LoVo (cell line): ENCODE measurements at regions not wholly inside any gene's neighbourhood (a gene's known extent, or its start where the extent isn't known, plus 50 kb on each side); places are given as distances from the start of the nearest gene placed in this dataset.

ENCODE experiments used
- DNase-seq: peaks from one replicate; pipeline ENCODE4 v3.0.0-alpha.2; 2016; ENCODE audit warnings: low spot score

- DNase-seq: no peak
These were observed 75.1 kb downstream of the LINGO1 start for GRCh38 chr15:77557564-77557963.

- no peak for DNase-seq
These were observed 75.6 kb downstream of the LINGO1 start for GRCh38 chr15:77557144-77557543.

DNA sequence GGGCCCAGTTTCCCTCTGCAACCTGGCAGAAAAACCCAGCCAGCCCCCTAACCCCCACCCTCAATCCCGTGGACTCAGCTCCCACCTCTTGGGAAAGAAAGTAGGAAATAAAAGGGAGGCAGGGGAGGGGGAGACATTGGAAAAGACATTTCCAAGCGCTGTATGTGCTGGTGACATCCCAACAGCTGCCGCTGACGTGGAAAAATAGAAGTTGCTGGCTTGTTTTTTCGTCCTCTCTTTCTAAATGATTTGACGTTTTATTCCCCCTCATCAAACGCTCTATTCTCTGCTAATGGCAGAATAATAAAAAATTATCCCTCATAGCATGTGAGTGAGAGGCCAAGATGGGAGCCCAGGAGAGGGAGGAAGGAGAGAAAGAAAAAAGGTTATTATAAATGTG lies 76.1 kb downstream of the LINGO1 start:
- DNase-seq: no peak

DNA sequence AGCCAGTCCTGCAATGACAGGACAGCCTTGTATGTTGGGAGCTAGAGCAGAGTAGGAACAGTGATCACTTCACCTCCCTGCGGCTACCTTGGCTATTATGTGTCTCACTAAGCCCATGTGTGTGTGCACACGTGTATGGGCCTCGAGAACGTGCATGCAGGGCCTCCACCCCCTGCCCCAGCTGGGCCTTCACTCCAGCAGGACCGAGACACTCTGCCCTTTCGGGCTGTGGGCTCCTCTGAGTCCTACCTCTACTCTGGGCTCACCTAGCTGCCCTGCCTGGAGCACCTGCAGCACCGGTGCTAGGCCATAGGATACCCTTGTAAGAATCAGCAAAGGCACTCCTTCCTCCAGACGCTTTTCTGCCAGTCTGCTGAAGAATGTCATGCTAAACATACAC lies 77.5 kb downstream of the LINGO1 start:
- DNase-seq: no peak

GRCh38 chr15:77554306-77555080 lies 78.2 kb downstream of the LINGO1 start:
- no peak for DNase-seq

GRCh38 chr15:77553695-77554094 lies 79.0 kb downstream of the LINGO1 start:
- no peak for DNase-seq

GRCh38 chr15:77553257-77553656 lies 79.5 kb downstream of the LINGO1 start:
- no peak for DNase-seq

DNA sequence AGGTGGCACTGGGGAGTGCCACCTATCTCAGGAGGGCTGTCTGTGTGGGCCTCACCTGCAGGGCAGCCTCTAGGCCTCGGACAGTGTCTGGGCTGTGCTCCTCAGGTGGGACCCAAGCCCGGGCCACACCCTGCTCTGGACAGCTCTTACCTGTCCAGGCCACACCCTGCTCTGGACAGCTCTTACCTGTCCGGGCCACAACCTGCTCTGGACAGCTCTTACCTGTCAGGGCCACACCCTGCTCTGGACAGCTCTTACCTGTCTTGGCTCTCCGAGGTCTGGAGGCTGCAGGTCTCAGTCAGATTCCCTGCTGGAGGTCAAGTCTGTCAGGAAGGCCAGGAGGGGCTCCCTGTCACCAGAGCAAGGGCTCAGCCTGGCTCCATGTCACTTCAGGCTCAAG lies 80.6 kb downstream of the LINGO1 start:
- DNase-seq: no peak

- peak; percentile 17 for DNase-seq
These were observed 82.1 kb downstream of the LINGO1 start for GRCh38 chr15:77550301-77551251.

- no peak for DNase-seq
These were observed 83.0 kb downstream of the LINGO1 start for GRCh38 chr15:77549576-77550288.

GRCh38 chr15:77548589-77549557 lies 83.8 kb downstream of the LINGO1 start:
- DNase-seq: no peak

GRCh38 chr15:77547801-77548588 lies 84.7 kb downstream of the LINGO1 start:
- DNase-seq: no peak

GRCh38 chr15:77546870-77547269 lies 85.8 kb downstream of the LINGO1 start:
- DNase-seq: no peak

DNA sequence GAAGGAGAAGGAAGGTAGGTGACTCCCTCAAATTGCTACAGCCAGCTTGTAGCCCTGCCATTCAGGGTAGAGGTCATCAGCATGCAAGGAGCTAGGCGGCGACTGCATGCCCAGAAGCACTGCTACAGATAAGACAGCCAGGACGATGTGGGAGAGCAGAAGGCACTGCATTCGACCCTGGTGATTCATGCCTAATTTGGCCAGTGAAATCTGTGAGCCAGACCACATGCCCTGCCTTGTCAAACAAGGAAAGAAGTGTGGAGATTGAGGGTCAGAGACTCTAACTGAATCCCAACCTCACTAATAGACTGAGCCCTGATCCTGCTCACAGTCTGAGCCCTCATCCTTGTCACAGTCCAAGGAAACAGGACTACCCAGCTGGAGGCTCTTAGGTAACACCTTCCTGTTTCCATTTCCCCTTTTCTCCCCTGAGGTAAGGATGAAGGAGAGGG lies 86.6 kb downstream of the LINGO1 start:
- DNase-seq: peak; percentile 73

DNA sequence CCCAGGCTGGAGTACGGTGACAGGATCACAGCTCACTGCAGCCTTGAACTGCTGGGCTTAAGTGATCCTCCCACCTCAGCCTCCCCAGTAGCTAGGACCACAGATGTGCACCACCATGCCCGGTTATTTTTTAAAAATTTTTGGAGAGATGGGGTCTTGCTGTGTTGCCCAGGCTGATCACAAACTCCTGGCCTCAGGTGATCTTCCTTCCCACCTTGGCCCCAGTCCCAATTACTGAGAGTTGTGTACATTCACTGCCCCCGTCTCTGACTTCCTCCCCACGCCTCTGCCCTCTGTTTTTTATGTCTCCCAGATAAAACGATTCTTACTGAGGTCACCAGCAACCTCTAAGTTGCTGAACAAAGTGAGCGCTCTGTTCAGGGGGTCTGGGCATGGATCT lies 87.7 kb downstream of the LINGO1 start:
- DNase-seq: no peak

GRCh38 chr15:77544162-77544561 lies 88.5 kb downstream of the LINGO1 start:
- DNase-seq: no peak

GRCh38 chr15:77543159-77543882 lies 89.4 kb downstream of the LINGO1 start:
- DNase-seq: peak; percentile 95

GRCh38 chr15:77542491-77543001 lies 90.2 kb downstream of the LINGO1 start:
- peak; percentile 55 for DNase-seq

GRCh38 chr15:77541421-77542181 lies 91.1 kb downstream of the LINGO1 start:
- no peak for DNase-seq
